CD1c-positive myeloid dendritic cell (primary cell): ENCODE measurements at regions not wholly inside any gene's neighbourhood (a gene's known extent, or its start where the extent isn't known, plus 50 kb on each side); places are given as distances from the start of the nearest gene placed in this dataset.

Experiments used
- DNase-seq: peaks from one replicate; pipeline ENCODE4 v3.0.0-alpha.2; 2016; ENCODE audit errors: extremely low spot score

DNA sequence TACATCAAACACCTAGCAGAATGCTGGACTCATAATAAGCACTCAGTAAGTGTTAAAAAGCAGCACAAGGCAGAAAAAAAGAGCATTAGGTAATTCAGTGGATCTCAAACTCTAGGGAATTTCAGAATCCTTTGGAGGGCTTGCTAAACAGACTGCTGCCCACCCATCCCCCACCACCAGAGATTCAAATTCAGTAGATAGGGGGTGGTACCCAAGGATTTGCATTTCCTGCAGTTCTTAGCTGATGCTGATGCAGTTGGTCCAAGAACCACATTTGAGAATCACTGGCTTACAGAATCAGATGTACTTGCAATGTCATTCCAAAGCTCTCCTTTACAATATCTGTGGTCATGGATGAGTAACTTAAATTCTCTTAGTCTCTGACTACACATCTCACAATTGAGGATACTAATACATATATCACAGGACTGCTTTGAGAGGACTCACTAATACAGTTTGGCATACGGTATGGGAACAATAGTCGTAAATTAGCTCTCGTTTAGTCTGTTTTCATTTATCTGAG lies 664.5 kb downstream of the KCNA4 start:
- no peak for DNase-seq

GRCh38 chr11:29351301-29351873 lies 665.4 kb downstream of the KCNA4 start:
- DNase-seq: no peak

DNA sequence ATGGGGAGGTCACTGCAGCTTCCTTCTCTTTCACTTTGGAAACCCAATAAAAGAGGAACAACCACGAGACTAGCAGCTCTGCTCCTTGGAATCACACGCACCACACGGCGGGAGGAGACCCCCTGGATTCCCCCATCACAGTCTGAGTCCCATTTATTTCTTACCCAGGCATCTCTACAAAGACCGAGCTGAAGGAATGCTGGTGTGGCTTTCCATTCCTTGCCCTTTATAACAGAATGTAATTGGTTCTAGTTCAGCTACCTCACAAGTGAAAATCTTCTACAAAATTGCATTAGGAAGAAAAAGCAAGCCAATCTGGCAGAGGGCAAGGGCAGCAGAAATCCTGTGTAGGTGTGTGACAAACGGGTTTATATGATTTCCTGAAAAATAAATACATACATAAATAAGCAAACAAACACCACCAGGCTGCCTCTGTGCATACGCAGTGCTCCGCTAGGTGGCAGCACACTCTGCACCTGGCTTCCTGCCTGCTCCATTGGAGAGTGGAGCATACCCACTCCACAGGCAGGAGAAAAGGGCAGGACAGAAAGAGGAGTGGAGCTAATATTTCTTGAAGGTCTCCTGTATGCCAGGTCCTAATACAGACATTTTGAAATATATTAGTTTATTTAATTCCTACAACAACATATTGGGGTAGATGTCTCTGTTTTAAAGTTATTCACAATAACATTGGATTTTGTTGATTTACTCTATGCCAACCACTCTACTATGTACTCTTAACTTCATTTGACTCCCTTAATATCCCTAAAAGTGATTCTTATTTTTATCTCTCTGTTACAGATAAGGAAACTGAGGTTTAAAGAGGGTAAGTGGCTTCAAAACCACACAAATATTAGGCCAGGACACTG lies 673.1 kb downstream of the KCNA4 start:
- peak; percentile 45 for DNase-seq

DNA sequence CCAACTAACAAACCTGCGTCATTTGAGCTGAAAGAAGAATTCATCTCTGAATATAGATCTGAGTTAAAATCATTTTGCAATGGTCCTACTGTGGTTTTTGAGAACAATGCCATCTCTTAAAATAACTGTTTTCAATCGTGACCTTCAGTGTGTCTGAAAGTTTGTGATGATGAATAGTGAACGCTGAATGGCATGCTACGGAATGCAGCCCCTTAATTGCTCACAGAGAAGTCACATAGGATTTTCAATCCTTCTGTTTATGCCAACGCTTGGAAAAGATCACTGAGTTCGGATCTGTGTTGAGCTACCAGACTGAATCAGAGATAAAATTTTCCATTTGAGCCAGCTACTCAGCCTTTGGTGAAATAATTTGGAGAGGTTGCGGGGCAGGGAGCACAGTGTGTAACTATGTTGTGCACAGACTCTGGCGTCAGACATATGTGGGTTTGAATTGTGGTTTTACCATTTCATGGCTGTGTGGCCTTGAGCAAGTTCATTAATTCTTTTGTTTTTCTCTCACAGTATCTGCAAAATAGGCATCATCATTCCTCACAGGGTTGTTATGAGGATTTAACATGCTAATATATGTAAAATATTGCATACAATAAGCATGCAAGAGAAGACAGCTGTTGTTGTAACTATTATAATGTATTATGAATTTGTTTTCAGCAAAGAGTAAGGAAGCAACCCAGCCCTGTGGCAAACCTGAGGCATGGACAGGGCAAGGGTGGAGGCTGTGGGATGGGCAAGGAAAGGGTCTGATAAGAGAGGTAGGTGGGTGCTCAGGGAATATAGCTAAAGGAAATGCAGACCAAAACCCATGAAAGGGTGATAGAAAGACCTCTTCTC lies 679.9 kb downstream of the KCNA4 start:
- no peak for DNase-seq

- no peak for DNase-seq
These were observed 682.1 kb downstream of the KCNA4 start for GRCh38 chr11:29334776-29335130.

DNA sequence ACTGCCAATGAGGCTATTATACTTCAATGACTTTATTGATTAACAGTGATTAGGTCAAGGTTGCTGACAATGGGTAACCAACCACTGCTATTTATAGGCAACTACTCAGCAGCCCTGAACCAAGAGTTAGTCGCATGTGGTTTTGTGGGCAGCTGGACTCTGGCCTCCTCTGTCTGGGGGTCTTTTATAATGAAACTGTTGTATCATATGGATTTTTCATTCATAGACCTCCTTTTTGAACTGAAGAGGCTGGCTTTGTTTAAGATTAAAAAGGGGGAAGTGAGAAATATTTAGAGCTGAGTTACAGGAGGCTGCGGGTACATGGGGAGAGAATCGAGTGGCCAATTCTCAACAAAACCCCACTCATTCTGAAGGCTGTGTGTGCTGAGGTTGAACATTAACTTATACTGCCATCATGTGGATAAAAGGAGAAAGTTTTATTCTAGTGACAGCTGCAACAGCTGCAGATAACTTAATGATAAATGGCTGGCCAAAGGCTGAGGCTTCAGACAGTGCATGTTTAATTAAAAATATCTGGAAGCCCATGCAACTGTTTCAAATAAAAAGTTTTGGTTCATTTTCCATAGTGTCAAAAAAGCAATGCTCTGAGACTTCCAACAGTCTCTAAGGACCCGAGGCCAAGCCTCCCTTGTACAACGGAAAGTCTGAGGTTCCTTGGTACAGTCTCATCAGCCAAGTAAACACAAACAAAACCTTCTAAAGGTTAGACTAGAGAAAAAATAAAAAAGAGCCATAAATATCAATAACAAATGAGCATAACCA lies 682.6 kb downstream of the KCNA4 start:
- no peak for DNase-seq

DNA sequence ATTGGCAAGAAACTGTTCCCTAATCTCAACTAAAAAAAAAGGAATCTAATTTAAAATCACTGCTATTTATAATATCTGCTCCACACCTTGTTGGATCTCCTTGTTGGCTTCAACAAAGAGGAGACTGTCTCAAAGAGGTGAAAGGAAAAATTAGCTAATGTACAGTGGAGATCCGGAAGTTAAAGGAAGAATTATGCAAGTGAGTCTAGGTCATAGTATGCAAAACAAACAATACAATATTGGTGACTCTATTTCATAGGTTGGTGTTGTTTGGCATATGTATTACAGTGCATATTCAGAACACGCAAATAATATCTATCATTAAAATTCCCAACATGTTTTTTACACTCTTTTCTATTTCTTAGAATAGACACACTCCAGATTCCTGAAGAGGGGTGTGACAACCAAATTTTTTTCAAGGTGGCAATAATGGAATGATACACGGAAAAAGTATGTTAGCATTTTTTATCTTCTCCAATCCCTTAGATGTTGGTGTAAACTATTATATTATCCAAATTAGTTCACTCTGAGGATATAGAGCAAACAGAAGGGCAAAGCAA lies 685.3 kb downstream of the KCNA4 start:
- no peak for DNase-seq

- DNase-seq: no peak
These were observed 687.8 kb downstream of the KCNA4 start for GRCh38 chr11:29328961-29329441.

- DNase-seq: no peak
These were observed 688.9 kb downstream of the KCNA4 start for GRCh38 chr11:29327891-29328290.

DNA sequence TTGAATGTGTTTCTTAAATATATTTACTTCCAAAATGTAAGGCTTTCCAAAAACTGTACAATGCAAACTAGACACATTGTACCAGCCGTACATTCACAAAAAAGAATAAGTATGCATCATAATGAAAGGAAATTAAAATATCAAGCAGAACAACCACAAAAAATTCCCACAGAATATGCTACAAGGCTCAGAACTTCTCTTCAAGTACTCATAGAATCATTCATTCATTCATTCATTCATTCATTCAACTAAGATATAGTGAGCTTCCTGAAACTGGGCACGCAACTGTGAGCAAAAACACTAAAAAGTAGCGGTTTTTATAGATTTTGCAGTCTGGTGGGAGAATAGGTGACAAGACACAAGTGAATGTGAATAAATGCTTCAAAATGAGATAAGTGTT lies 690.1 kb downstream of the KCNA4 start:
- no peak for DNase-seq

- DNase-seq: no peak
These were observed 692.5 kb downstream of the KCNA4 start for GRCh38 chr11:29324328-29324727.

DNA sequence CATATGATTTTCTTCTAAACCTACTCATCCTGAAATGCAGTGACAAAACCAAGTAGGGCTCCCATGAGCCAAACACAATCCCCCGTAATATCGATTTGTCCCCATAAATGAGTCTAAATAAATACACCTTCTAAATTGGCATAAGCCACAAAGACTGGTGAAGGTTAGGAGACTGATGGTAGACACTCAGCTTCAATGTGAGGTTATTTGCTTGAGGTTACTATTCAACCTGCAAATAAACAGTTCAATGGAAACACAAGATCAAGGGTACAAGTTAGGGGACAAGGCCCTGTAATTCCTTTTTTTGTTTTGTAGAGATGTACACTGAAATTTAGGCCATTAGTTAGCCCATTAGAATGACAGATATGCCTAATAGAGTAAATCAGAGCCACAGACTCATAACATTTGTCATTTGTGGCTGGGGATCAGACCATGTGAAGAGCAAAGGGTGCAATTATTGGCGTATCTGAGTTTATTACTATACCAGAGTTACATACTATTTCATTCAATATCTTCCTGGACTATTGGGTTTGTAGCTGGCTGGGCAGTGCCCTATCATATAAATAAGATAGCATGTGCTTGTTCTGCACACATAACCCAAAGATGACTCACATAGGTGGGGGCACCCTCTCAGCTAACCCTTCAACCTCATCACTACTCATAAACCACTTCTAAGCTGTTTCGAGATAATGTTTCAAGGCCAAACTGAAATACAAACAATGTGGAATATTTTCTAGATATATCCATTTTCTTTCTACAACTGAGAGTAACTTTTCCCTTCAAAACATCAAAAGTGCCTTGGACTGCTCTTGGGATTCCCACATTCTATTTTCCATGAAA lies 695.3 kb downstream of the KCNA4 start:
- no peak for DNase-seq

- DNase-seq: no peak
These were observed 696.6 kb downstream of the KCNA4 start for GRCh38 chr11:29320196-29320595.

- no peak for DNase-seq
These were observed 697.6 kb downstream of the KCNA4 start for GRCh38 chr11:29319210-29319609.

DNA sequence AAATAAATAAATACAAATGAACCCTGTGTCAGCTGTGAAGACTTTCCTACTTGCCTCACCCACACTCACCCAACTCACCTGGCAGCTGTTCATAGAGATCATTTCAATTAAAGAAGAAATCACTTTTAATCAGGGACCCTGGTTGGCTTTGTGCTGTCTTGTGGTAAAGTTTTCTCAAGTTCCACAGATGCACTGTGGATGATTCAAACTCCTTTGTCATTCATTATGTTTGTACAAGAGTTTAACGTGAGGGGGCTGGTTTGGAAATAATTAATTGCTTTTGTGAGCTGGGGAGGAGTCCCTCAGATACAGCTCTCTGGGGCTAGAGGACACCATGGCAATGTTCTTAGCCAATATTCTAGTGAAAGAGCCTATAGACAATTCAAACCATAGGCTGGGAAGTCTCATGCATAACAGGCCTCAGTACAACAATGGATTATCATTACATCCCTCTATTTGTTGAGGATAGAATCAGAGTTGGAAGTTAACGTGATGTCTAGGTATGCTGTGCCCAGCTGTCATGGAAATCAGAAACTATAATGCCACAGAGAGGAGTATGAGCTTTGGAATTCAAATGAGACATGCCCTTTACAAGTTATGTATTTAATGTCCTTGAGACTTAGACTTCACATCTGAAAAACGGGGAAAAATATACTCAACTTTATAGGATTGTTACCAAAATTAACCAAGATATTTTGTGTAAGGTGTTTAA lies 698.5 kb downstream of the KCNA4 start:
- no peak for DNase-seq

- no peak for DNase-seq
These were observed 699.1 kb downstream of the KCNA4 start for GRCh38 chr11:29317694-29318093.

GRCh38 chr11:29315275-29315674 lies 701.6 kb downstream of the KCNA4 start:
- no peak for DNase-seq

DNA sequence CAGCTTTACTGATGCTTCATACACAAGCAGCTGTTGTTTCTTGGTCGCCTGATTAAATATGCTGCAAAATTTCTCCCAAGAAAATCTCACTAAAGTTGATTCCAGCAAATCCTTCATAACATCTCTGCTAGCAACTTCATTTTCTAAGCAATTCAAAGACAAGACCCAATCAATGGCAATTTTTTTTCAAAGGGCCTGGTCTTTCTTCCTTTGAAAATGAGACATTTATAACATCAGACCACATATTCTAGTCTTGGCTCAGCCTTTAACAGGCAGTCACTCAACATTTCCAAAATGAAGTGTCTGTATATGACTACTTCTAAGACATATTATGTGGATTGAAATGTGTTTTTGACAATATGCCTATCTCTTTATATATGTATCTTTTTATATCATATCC lies 702.6 kb downstream of the KCNA4 start:
- no peak for DNase-seq

DNA sequence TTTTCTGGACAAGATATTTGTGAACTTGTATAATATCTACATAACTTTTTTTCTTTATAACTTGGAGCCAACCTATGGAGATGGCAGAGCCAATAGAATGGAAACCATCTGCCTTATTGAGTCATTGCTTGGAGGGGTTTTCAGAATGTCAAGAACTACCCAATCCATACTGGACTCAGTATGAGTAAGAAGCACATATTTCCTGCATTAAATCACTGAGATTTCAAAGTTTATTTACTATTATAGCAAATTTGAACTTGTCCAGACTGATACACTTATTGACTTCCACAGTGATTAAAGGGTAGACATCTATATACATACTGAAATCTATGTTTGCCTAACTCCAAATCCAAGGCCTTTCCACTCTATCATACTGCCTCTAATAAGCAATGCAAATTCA lies 704.0 kb downstream of the KCNA4 start:
- DNase-seq: no peak
